Mucosa of rectum (tissue), 2 donors: ENCODE measurements at regions not wholly inside any gene's neighbourhood (a gene's known extent, or its start where the extent isn't known, plus 50 kb on each side); places are given as distances from the start of the nearest gene placed in this dataset.

Experiments used
- H3K27ac ChIP-seq, 2 donors: one replicate each; pipeline ENCODE4 v1.7.0; 2013; ENCODE audit warnings: inconsistent platforms in 2 of 2, low read depth in 2 of 2, low read length in 2 of 2
- H3K27me3 ChIP-seq, 2 donors: one replicate each; pipeline ENCODE4 v1.7.0; 2013; ENCODE audit warnings: low read length in 2 of 2; ENCODE audit not compliant: control insufficient read depth in 2 of 2, insufficient read depth in 2 of 2
- H3K36me3 ChIP-seq, 2 donors: one replicate each; pipeline ENCODE4 v1.7.0; 2013; ENCODE audit warnings: low read length in 2 of 2; ENCODE audit not compliant: control insufficient read depth in 2 of 2, insufficient read depth in 2 of 2
- H3K4me1 ChIP-seq, 2 donors: one replicate each; pipeline ENCODE4 v1.7.0; 2013; ENCODE audit warnings: low read length in 2 of 2, mild to moderate bottlenecking in 1 of 2; ENCODE audit not compliant: control insufficient read depth in 2 of 2, insufficient read depth in 2 of 2
- H3K4me3 ChIP-seq, 2 donors: one replicate each; pipeline ENCODE4 v1.7.0; 2013; ENCODE audit warnings: low read length in 2 of 2
- H3K9ac ChIP-seq, 2 donors: one replicate each; pipeline ENCODE4 v1.7.0; 2013; ENCODE audit warnings: low read length in 2 of 2, low read depth in 1 of 2, mild to moderate bottlenecking in 1 of 2
- H3K9me3 ChIP-seq, 2 donors: one replicate each; pipeline ENCODE4 v1.7.0; 2013; ENCODE audit warnings: low read length in 2 of 2; ENCODE audit not compliant: control insufficient read depth in 2 of 2
- donor health status: healthy.
- donor health status: Normal muscosa, but diverticular disease.

DNA sequence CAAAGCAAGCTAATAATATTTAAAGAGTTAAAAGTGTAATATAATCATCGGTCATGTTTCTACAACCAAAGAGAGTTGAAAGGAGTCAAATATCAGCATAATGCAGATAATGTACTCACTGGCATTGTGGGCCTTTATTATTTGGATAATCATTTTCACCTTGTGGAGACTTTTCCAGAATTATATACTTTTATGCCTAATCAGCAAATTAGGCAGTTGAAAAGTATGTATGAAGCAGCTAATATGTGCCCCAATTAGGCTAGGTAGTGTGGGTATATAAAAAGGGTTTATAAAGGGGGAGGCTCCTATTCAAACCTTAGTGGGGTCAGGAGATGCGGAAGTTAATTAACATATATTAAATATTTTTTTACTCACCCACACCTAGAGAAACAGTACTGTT is 102.8 kb upstream of the HNRNPU start:
- H3K4me3 ChIP-seq: no peak overlapping the region
- no peaks in the 10 kb centered on the region for H3K9me3 ChIP-seq
- H3K4me1 ChIP-seq: peaks cover 10 to 17% of the 10 kb centered on the region in 2 donors
- H3K9ac ChIP-seq: no peak overlapping the region
- no peaks in the 10 kb centered on the region for H3K36me3 ChIP-seq
- H3K27ac ChIP-seq: no peak overlapping the region
- no peaks in the 10 kb centered on the region for H3K27me3 ChIP-seq

DNA sequence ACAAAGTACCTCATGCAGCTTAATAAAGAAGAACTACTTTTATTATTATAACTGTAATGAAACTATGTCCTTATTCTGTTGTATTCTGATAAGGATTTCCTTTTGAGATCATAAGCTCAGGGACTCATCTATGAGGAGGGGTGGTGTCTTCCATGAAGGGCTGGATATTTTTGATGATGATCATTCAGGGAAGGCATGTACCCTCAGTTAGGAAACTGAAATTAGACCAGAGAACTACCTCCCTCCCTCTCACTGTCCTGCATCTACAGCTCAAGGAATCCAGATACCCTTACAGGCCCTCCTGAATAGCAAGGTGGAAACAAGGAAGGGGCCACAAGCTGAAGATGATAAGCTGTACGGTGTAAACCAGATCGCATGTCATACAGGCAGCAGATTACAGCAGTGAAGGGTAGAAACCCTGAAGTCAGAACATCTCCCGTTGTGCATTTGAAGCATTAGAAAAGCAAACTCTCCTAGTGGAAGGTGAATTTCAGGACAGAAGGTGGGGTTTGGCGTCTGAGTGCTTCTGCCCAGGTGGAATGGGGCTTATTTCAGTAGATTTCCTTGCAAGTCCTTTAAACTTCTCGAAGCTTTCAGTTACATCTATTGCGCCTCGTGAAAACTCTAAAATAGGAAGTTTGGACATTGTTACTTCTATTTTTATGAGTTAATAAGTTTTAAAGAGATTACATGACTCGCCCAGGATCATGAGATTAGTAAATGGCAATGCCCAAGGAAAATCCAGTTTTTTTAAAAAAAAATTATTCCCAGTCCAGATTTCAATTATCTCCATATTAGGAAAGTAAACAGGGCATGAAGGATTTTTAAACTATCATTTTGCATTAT is 101.1 kb upstream of the HNRNPU start:
- H3K27ac ChIP-seq: peak overlapping the region in 1 of 2 donors; percentile 78
- peaks cover 8 to 17% of the 10 kb centered on the region in 2 donors for H3K4me1 ChIP-seq
- H3K9ac ChIP-seq: peak overlapping the region in 1 of 2 donors; percentile 47
- no peaks in the 10 kb centered on the region for H3K27me3 ChIP-seq
- no peaks in the 10 kb centered on the region for H3K9me3 ChIP-seq
- H3K4me3 ChIP-seq: no peak overlapping the region
- H3K36me3 ChIP-seq: no peaks in the 10 kb centered on the region

DNA sequence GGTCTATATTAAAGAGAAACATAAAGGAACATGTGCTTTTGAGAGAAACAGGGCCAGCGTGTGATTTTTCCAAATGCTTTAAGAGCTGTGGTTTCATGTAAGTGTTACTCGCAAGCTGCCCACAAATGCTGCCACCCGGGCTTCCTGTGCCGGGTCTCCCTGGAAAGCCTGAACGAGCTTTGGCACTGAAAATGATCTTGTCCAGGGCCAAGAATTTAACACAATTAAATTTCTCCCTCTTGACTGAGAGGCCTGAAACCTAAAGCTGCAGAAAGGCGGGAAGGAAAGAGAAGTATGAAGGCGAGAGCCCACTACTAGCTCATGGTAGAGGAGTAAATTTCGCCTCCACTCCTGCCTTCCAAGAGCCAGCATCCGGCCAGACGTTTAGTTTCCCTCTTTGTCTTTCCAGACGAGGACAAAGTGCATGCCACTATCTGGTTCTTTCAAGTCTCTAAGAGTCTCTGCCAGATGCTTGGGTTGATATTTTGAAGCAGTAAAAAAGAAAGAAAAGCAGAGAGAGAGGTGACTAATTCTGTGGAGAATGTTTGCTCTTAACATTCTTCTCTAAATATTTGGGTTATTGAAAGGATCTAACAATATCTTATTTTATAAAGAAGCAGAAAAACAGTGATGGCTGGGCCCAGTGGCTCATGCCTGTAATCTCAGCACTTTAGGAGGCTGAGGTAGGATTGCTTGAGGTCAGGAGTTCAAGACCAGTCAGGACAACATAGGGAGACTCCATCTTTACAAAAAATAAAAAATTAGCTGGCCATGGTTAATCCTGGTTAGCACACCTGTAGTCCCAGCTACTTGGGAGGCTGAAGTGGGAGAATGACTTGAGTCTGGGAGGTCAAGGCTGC is 100.0 kb upstream of the HNRNPU start:
- peak overlapping the region in 1 of 2 donors; percentile 49 for H3K9ac ChIP-seq
- H3K4me3 ChIP-seq: peak overlapping the region in 1 of 2 donors; percentile 8
- no peaks in the 10 kb centered on the region for H3K27me3 ChIP-seq
- H3K27ac ChIP-seq: peak overlapping the region; percentile 49 to 78
- peaks cover 8 to 17% of the 10 kb centered on the region in 2 donors for H3K4me1 ChIP-seq
- no peaks in the 10 kb centered on the region for H3K9me3 ChIP-seq
- no peaks in the 10 kb centered on the region for H3K36me3 ChIP-seq

DNA sequence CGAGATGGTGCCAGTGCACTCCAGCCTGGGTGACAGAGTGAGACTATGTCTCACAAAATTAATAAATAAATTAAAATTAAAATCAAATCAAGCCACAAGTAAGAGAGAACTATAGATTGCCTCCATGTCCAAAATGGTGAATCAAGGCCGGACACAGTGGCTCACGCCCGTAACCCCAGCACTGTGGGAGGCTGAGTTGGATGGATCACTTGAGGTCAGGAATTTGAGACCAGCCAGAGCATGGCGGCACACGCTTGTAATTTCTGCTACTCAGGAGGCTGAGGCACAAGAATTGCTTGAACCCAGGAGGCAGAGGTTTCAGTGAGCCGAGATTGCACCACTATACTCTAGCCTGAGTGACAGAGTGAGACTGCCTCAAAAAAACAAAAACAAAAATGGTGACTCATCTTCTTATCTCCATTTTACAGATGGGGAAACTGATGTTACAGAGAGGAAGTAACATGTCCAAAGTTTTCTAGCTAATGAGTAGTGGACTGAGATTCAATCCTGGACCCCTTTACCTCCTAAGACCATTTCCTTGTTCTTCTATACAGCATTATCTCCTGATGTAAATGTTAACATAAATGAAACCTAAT is 99.0 kb upstream of the HNRNPU start:
- H3K27ac ChIP-seq: no peak overlapping the region
- peaks cover 3 to 10% of the 10 kb centered on the region in 2 donors for H3K4me1 ChIP-seq
- H3K4me3 ChIP-seq: no peak overlapping the region
- no peaks in the 10 kb centered on the region for H3K36me3 ChIP-seq
- no peak overlapping the region for H3K9ac ChIP-seq
- no peaks in the 10 kb centered on the region for H3K27me3 ChIP-seq
- no peaks in the 10 kb centered on the region for H3K9me3 ChIP-seq

DNA sequence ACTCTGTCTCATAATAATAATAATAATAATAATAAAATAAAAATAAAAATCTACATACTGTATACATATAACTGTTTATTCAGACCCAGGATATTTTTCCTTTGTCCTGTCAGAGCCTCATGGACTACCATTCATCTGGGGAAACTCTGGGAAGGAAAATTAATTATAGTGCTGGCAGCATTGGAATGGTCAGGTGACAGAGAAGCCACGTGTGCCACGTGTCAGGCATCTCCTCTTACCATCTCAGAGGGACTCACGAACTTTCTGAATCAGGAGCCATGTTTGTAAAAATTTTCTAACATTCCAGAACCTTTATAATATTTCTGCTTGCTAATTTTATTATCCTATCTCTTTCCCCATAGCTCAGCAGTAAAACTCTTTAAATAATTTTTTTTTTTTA is 97.8 kb upstream of the HNRNPU start:
- Histone ChIP-seq H3K9ac (no peak overlapping the region), H3K27me3 (no peaks in the 10 kb centered on the region), H3K4me1 (peaks cover 2 to 10% of the 10 kb centered on the region in 2 donors), H3K36me3 (no peaks in the 10 kb centered on the region), H3K4me3 (no peak overlapping the region), H3K9me3 (no peaks in the 10 kb centered on the region), H3K27ac (no peak overlapping the region)

DNA sequence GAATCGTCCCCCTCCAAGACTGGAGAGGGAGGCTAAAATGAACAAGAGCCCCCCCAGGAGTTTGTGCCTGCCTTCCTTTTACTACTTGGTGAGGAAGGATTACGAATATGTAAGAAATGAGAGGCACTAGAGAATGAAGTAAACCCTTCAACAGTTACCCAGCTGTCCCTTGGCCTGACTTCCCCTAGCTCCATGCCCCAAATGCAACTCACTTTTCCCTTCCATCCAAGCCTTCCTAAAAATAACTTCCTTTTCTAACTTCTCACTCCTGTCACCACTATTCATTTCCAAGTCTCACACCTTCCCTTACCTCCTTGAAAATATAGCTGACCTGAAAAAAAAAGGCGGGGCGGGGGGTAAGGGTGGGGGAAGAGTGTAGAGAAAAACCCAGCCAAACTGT is 96.6 kb upstream of the HNRNPU start:
- Histone ChIP-seq H3K36me3 (no peaks in the 10 kb centered on the region), H3K9me3 (no peaks in the 10 kb centered on the region), H3K9ac (no peak overlapping the region), H3K4me1 (peaks cover 2 to 10% of the 10 kb centered on the region in 2 donors), H3K4me3 (no peak overlapping the region), H3K27me3 (no peaks in the 10 kb centered on the region), H3K27ac (no peak overlapping the region)

DNA sequence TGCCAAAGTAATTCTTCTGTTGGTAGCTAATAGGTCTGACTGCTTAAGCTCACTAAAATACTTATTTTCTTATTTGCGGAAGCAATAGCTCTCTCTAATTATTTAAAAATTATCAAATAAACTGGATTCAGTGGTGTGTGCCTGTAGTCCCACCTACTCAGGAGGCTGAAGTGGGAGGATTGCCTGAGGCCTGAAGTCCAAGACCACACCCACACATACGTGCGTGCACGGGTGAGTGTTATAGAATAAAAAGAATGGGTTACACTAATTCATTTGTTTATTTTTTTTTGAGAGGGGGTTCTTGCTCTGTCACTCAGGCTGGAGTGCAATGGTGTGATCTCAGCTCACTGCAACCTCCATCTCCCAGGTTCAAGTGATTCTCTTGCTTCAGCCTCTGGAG is 94.2 kb upstream of the HNRNPU start:
- peaks cover 0 to 2% of the 10 kb centered on the region in 2 donors for H3K4me1 ChIP-seq
- H3K4me3 ChIP-seq: no peak overlapping the region
- no peaks in the 10 kb centered on the region for H3K27me3 ChIP-seq
- no peak overlapping the region for H3K27ac ChIP-seq
- H3K9ac ChIP-seq: no peak overlapping the region
- no peaks in the 10 kb centered on the region for H3K36me3 ChIP-seq
- no peaks in the 10 kb centered on the region for H3K9me3 ChIP-seq

DNA sequence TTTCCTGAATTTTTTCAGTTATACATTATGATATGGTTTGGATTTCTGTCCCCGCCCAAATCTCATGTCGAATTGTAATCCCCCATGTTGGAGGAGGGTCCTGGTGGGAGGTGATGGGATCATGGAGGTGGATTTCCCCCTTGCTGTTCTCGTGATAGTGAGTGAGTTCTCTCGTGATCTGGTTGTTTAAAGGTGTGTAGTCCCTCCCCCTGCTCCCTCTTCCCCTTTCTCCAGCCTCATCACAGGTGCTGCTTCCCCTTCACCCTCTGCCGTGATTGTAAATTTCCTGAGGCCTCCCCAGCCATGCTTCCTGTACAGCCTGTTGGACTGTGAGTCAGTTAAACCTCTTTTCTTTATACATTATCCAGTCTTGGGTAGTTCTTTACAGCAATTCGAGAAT is 93.2 kb upstream of the HNRNPU start:
- H3K9me3 ChIP-seq: no peaks in the 10 kb centered on the region

DNA sequence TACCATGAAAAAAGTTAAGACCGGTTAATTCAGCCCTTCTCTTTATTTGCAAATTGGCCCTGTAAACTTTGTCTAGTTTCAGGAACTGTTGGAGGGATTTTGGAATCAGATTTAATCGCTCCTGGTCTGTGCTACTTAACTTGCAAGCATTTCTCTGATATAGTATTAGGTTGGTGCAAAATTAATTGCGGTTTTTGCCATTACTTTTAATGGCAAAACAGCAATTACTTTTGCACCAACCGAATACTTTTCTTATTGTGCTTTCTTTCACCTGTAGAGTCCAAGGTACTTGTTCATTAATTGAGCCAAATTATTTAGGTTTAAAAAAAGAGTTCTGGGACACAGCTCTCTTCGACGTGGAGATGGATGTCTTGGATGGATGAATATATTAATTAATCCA is 92.8 kb upstream of the HNRNPU start:
- no peak overlapping the region for H3K4me3 ChIP-seq
- H3K9ac ChIP-seq: no peak overlapping the region
- no peaks in the 10 kb centered on the region for H3K27me3 ChIP-seq
- H3K4me1 ChIP-seq: peaks cover 0 to 7% of the 10 kb centered on the region in 2 donors
- H3K27ac ChIP-seq: no peak overlapping the region
- H3K9me3 ChIP-seq: no peaks in the 10 kb centered on the region
- no peaks in the 10 kb centered on the region for H3K36me3 ChIP-seq

More for the DNA sequence above, 93.2 kb upstream of the HNRNPU start:
- peaks cover 0 to 6% of the 10 kb centered on the region in 2 donors for H3K4me1 ChIP-seq
- no peak overlapping the region for H3K27ac ChIP-seq
- no peaks in the 10 kb centered on the region for H3K27me3 ChIP-seq
- no peak overlapping the region for H3K4me3 ChIP-seq
- H3K36me3 ChIP-seq: no peaks in the 10 kb centered on the region
- no peak overlapping the region for H3K9ac ChIP-seq

DNA sequence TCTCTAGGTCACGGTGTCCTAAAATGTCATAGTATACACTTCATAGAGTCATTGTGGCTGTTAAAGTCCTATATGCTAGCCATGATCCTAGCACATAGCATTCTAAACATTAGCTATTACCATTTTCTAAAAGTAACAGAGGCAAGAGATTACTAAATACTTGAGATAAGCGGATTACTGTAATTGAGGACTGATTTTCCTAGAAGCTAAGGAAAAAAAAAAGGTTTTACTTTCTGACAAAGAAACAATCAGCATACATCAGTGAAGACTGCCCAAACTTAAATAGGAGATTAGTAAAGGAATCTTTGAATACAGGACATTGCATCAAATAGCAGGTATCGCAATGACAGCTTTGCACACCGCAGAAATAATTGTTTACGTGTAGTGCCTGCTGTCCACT is 91.3 kb upstream of the HNRNPU start:
- H3K4me1 ChIP-seq: peaks cover 0 to 7% of the 10 kb centered on the region in 2 donors
- H3K36me3 ChIP-seq: no peaks in the 10 kb centered on the region
- no peaks in the 10 kb centered on the region for H3K27me3 ChIP-seq
- H3K9ac ChIP-seq: no peak overlapping the region
- H3K27ac ChIP-seq: no peak overlapping the region
- no peaks in the 10 kb centered on the region for H3K9me3 ChIP-seq
- H3K4me3 ChIP-seq: no peak overlapping the region
